Lower leg skin (tissue), 4 donors: ENCODE measurements at regions not wholly inside any gene's neighbourhood (a gene's known extent, or its start where the extent isn't known, plus 50 kb on each side); places are given as distances from the start of the nearest gene placed in this dataset.

ENCODE experiments used
- DNase-seq, 2 donors: peaks; one replicate each; pipeline ENCODE4 v3.0.0-alpha.2; 2019; ENCODE audit warnings: low spot score in 2 of 2
- H3K4me3 ChIP-seq: fragments of 200-600 bp; sonication (generic); 2 replicates; pipeline ENCODE4 v1.5.1; 2017; ENCODE audit warnings: mild to moderate bottlenecking, low read depth; ENCODE audit not compliant: poor library complexity, severe bottlenecking
- CTCF ChIP-seq, 3 donors: fragments of 450-650 bp; IDR thresholded peaks; one replicate each; pipeline ENCODE4 v1.5.1; 2016; ENCODE audit warnings: antibody characterized with exemption in 3 of 3, mild to moderate bottlenecking in 3 of 3, moderate library complexity in 2 of 3
- POLR2A ChIP-seq, 2 donors: fragments of 450-650 bp; IDR thresholded peaks; one replicate each; pipeline ENCODE4 v1.6.1; 2016 to 2017; ENCODE audit warnings: antibody characterized with exemption in 2 of 2, mild to moderate bottlenecking in 1 of 2, moderate library complexity in 1 of 2
- WGBS, 2 donors: methylation state at CpG; one replicate each; pipeline ENCODE4 v1.1.5; 2018; 5-methylcytosine and 5-hydroxymethylcytosine counted together
- intact Hi-C: fragments of 100-400 bp; cut with DNase I; formaldehyde crosslinking; loops from one replicate; pipeline ENCODE4 v1.15.0; 2023; ENCODE audit warnings: low total_unique reads

GRCh38 chr9:89774858-89775370 lies 170.1 kb downstream of the GADD45G start:
- H3K4me3 ChIP-seq = no peak overlapping the region
- intact Hi-C loops = no loop called here
- no peak for TF ChIP-seq CTCF (IDR thresholded peaks at IDR 0.05)
- TF ChIP-seq POLR2A (IDR thresholded peaks at IDR 0.05) = no peak
- WGBS, 2 donors = 93% methylated on average over 6 to 7 of the region's 7 CpGs
- DNase-seq = no peak

DNA sequence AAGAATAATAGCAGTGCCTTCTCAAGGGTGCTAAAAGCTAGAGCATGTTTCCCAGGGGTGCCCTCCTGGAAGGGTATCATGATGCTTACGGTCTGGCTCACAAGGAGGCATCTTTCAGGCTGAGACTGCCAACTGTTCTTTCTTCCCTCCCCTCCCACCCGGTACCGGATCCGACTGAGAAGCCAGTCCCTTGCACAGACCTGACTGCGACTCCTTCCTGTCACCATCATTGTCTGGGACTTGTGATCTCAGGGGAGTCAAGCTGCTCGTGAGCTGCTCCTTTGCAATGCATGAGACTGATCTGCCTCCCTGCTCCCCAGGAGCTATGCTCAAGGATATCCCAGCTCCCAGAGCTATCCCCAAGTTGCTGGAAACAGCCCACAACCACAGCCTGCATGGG lies 170.8 kb downstream of the GADD45G start:
- no peak for TF ChIP-seq CTCF (IDR thresholded peaks at IDR 0.05)
- no peak for DNase-seq
- intact Hi-C loops = no loop called here
- WGBS, 2 donors = 86 to 89% methylated on average over 6 of the region's 6 CpGs
- no peak overlapping the region for H3K4me3 ChIP-seq

DNA sequence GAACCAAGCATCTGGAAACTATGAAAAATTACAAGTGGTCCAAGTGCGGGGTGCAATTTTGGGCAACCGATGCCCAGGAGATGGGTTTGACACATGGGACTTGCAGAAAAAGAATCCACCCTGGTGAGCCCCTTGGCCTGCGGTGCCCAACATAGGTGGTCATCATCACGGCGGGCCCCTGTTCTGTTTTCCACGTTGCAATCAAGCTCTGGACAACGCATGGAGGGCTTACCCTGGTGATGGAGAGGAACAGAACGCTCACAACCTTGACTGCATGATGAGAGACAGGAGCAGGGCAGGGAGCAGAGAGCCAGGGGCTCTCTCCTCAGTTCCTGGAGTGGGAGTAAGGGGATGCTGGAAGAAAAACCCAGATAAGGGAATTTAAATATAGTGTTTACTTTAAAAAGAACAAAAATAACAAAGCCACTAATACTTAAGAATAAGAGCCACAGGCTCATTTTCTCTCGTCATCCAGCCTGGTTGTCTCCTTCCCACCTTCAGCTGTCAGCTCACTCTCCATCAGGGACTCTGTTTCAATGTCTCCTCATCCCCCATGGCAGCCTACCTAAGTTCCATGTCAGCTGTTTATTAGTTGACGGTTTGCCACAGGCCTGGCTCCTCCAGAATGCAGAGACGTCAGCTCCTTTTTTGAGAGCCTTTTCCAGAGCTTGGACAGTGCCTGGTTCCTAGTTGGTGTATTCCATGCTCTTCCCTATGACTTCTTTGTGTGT lies 172.1 kb downstream of the GADD45G start:
- WGBS, 2 donors = 76 to 81% methylated on average over 11 of the region's 11 CpGs
- no peak overlapping the region for H3K4me3 ChIP-seq
- TF ChIP-seq CTCF (IDR thresholded peaks at IDR 0.05) = no peak
- no peak for TF ChIP-seq POLR2A (IDR thresholded peaks at IDR 0.05)
- no peak for DNase-seq
- intact Hi-C loops = no loop called here

DNA sequence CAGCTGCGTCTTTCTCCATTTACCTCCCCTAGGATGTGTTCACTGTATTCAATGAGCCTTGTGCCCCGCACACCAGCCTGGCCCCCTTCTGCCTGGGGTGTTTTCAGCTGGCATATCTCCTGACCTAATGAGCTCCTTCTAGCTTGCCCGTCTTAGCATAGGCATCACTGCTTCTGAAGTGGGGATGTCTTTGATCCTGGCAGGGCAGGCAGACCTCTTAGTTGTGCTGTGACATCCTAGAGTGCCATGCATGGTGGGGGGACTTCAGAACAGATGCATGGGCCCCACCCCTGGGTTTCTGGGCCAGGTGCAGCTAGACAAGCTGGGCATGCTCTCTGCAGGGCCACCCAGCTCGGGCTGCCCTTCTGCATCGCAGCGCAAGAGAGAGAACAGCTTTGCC lies 172.7 kb downstream of the GADD45G start:
- 79 to 93% methylated on average over 4 to 6 of the region's 6 CpGs for WGBS, 2 donors

GRCh38 chr9:89778100-89779090 lies 173.6 kb downstream of the GADD45G start:
- no peak for DNase-seq
- H3K4me3 ChIP-seq = no peak overlapping the region
- intact Hi-C loops = no loop called here
- 59 to 67% methylated on average over 22 of the region's 22 CpGs for WGBS, 2 donors
- TF ChIP-seq POLR2A (IDR thresholded peaks at IDR 0.05) (no peak), CTCF (IDR thresholded peaks at IDR 0.05) (no peak)

More for the DNA sequence above, 172.7 kb downstream of the GADD45G start:
- intact Hi-C loops = no loop called here
- TF ChIP-seq POLR2A (IDR thresholded peaks at IDR 0.05) (no peak), CTCF (IDR thresholded peaks at IDR 0.05) (no peak)
- H3K4me3 ChIP-seq = no peak overlapping the region
- no peak for DNase-seq
